Fibroblast of lung (primary cell): ENCODE measurements at regions not wholly inside any gene's neighbourhood (a gene's known extent, or its start where the extent isn't known, plus 50 kb on each side); places are given as distances from the start of the nearest gene placed in this dataset.

Experiments
- DNase-seq, 2 donors: peaks; one replicate each; pipeline versions ENCODE4 v3.0.0 to v3.0.0-alpha.2; 2010; ENCODE audit warnings: low read depth in 2 of 2
- H2AFZ ChIP-seq: 2 replicates; pipeline ENCODE4 v1.5.1; 2012; ENCODE audit warnings: low read length, control low read depth, inconsistent platforms
- H3K27ac ChIP-seq: 2 replicates; pipeline ENCODE4 v1.5.1; 2011; ENCODE audit warnings: low read length, control low read depth; ENCODE audit not compliant: insufficient read depth
- H3K27me3 ChIP-seq: 2 replicates; pipeline ENCODE4 v1.5.1; 2011; ENCODE audit warnings: mild to moderate bottlenecking, low read length; ENCODE audit not compliant: control insufficient read depth, insufficient read depth
- H3K36me3 ChIP-seq: 2 replicates; pipeline ENCODE4 v1.5.1; 2011; ENCODE audit warnings: low read length; ENCODE audit not compliant: control insufficient read depth, insufficient read depth
- H3K4me1 ChIP-seq: 2 replicates; pipeline ENCODE4 v1.5.1; 2011; ENCODE audit warnings: low read length; ENCODE audit not compliant: control insufficient read depth, insufficient read depth; ENCODE audit errors: extremely low read depth
- H3K4me2 ChIP-seq: 2 replicates; pipeline ENCODE4 v1.5.1; 2011; ENCODE audit warnings: low read length, control low read depth; ENCODE audit not compliant: insufficient read depth; ENCODE audit errors: extremely low read depth
- H3K4me3 ChIP-seq, 4 experiments: fragments of 200-600 bp in 1 of 4; sonication (generic) in 1 of 4; replicated peaks in 1 of 4; 2 replicates each; pipeline ENCODE4 v1.5.1; 2011 to 2016; ENCODE audit warnings: low read length in 4 of 4, low read depth in 3 of 4, mild to moderate bottlenecking in 3 of 4, control low read depth in 2 of 4, inconsistent platforms in 1 of 4, mixed read lengths in 1 of 4; ENCODE audit not compliant: insufficient read depth in 1 of 4; ENCODE audit errors: control extremely low read depth in 1 of 4
- H3K79me2 ChIP-seq: 2 replicates; pipeline ENCODE4 v1.5.1; 2012; ENCODE audit warnings: mild to moderate bottlenecking, low read length, inconsistent platforms; ENCODE audit not compliant: control insufficient read depth, insufficient read depth
- H3K9ac ChIP-seq: 2 replicates; pipeline ENCODE4 v1.5.1; 2011; ENCODE audit warnings: mild to moderate bottlenecking, low read length, control low read depth; ENCODE audit not compliant: insufficient read depth
- H3K9me3 ChIP-seq: 2 replicates; pipeline ENCODE4 v1.5.1; 2012; ENCODE audit warnings: low read depth, low read length; ENCODE audit not compliant: control insufficient read depth, insufficient read depth
- H4K20me1 ChIP-seq: 2 replicates; pipeline ENCODE4 v1.5.1; 2011; ENCODE audit warnings: low read length; ENCODE audit not compliant: control insufficient read depth, insufficient read depth; ENCODE audit errors: extremely low read depth
- CTCF ChIP-seq, 2 donors: IDR thresholded peaks in 1 of 2; conservative IDR thresholded peaks in 1 of 2; 1 replicate in 1 of 2; 2 replicates in 1 of 2; pipeline ENCODE4 v1.5.1; 2011 to 2012; ENCODE audit warnings: low read length in 2 of 2, control low read depth in 1 of 2, inconsistent platforms in 1 of 2, low read depth in 1 of 2, mild to moderate bottlenecking in 1 of 2
- EZH2 ChIP-seq: IDR thresholded peaks from 2 replicates; pipeline ENCODE4 v1.5.1; 2012; ENCODE audit warnings: low read length, control low read depth, mild to moderate bottlenecking; ENCODE audit errors: missing control alignments

- Histone ChIP-seq H3K27me3 (no peaks in the 10 kb centered on the region), H3K27ac (no peak overlapping the region), H2AFZ (no peak overlapping the region), H3K9me3 (no peaks in the 10 kb centered on the region), H3K36me3 (no peaks in the 10 kb centered on the region), H3K79me2 (no peaks in the 10 kb centered on the region), H3K9ac (no peak overlapping the region), H3K4me1 (no peaks in the 10 kb centered on the region), H3K4me2 (no peak overlapping the region), H4K20me1 (no peaks in the 10 kb centered on the region), H3K4me3 (no peak overlapping the region)
- DNase-seq: peak in 1 of 2 donors; percentile 4
- TF ChIP-seq EZH2: no peak
- no peak for TF ChIP-seq CTCF (conservative IDR thresholded peaks at IDR 0.05 in 1 of 2, IDR thresholded peaks at IDR 0.05 in 1 of 2; ENCODE audit: low read depth in 1 of 2, low read length in 2 of 2)
Observed at GRCh38 chr4:157521906-157522305, 301.4 kb downstream of the GRIA2 start.

GRCh38 chr4:157514711-157515110 is 294.2 kb downstream of the GRIA2 start:
- no peak overlapping the region for H2AFZ ChIP-seq
- no peaks in the 10 kb centered on the region for H3K36me3 ChIP-seq
- no peak for DNase-seq
- H3K4me2 ChIP-seq: no peak overlapping the region
- no peak overlapping the region for H3K9ac ChIP-seq
- no peak overlapping the region for H3K27ac ChIP-seq
- H3K9me3 ChIP-seq: no peaks in the 10 kb centered on the region
- H3K27me3 ChIP-seq: no peaks in the 10 kb centered on the region
- no peak overlapping the region for H3K4me3 ChIP-seq
- no peaks in the 10 kb centered on the region for H3K4me1 ChIP-seq
- TF ChIP-seq CTCF (conservative IDR thresholded peaks at IDR 0.05 in 1 of 2, IDR thresholded peaks at IDR 0.05 in 1 of 2; ENCODE audit: low read depth in 1 of 2, low read length in 2 of 2): no peak
- no peak for TF ChIP-seq EZH2
- no peaks in the 10 kb centered on the region for H4K20me1 ChIP-seq
- no peaks in the 10 kb centered on the region for H3K79me2 ChIP-seq

GRCh38 chr4:157509341-157509740 is 288.8 kb downstream of the GRIA2 start:
- TF ChIP-seq EZH2: no peak
- TF ChIP-seq CTCF (conservative IDR thresholded peaks at IDR 0.05 in 1 of 2, IDR thresholded peaks at IDR 0.05 in 1 of 2; ENCODE audit: low read depth in 1 of 2, low read length in 2 of 2): no peak
- H3K27ac ChIP-seq: no peak overlapping the region
- H3K9ac ChIP-seq: no peak overlapping the region
- H3K79me2 ChIP-seq: no peaks in the 10 kb centered on the region
- H3K4me2 ChIP-seq: no peak overlapping the region
- no peaks in the 10 kb centered on the region for H3K27me3 ChIP-seq
- no peaks in the 10 kb centered on the region for H4K20me1 ChIP-seq
- H3K4me1 ChIP-seq: no peaks in the 10 kb centered on the region
- no peak overlapping the region for H3K4me3 ChIP-seq
- H3K36me3 ChIP-seq: no peaks in the 10 kb centered on the region
- no peaks in the 10 kb centered on the region for H3K9me3 ChIP-seq
- H2AFZ ChIP-seq: no peak overlapping the region
- no peak for DNase-seq
